ENCODE measurements at regions not wholly inside any gene's neighbourhood (a gene's known extent, or its start where the extent isn't known, plus 50 kb on each side); places are given as distances from the start of the nearest gene placed in this dataset.

DNA sequence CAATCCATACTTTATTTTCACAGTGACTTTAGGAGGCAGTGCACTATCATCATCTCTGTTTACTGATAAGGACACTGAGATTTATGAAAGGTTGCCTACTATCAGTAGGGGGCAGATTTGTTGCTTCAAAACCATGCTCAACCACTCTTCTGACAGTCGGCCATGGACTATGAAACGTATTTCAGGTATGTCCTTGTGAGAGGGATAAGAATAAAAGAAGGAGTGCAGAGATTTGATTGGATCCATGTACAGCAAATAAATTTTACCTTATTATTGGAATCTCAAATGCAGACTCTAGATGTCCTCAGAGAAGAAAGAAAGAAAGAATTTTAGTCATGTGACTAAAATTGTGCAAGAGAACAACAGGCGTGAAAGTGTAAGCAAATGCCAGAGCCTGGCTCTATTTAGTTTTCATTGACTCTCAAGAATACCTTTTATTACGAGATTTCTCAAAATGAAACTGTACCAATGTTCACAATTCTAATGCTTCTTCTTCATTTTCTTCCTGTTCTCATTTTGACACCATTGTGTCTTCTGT is 296.6 kb upstream of the RASA1 start:
- POLR2A ChIA-PET = no interaction called here
- Histone ChIP-seq H3K4me1 (ENCODE audit: control insufficient read depth in 2 of 2, insufficient read depth in 2 of 2, low read length in 2 of 2) (no peaks in the 10 kb centered on the region), H4K20me1 (ENCODE audit: control insufficient read depth, insufficient read depth, low read length, poor library complexity, severe bottlenecking) (no peaks in the 10 kb centered on the region), H3K27ac (ENCODE audit: low read length in 2 of 2) (no peak overlapping the region), H3K27me3 (replicated peaks in 1 of 4; ENCODE audit: control extremely low read depth in 1 of 4, control insufficient read depth in 3 of 4, insufficient read depth in 4 of 4, low read length in 3 of 4) (peaks cover 0 to 13% (median 2%) of the 10 kb centered on the region in 4 experiments), H3K4me3 (ENCODE audit: control extremely low read depth in 1 of 5, extremely low read depth in 1 of 5, insufficient read depth in 1 of 5, low read depth in 2 of 5, low read length in 4 of 5) (no peak overlapping the region), H3K79me2 (ENCODE audit: control insufficient read depth, insufficient read depth, low read length) (no peaks in the 10 kb centered on the region), H3K36me3 (replicated peaks in 1 of 2; ENCODE audit: control extremely low read depth in 1 of 2, control insufficient read depth in 1 of 2, extremely low read depth in 1 of 2, insufficient read depth in 2 of 2, low read length in 1 of 2) (no peaks in the 10 kb centered on the region), H3K9me3 (ENCODE audit: control extremely low read depth in 1 of 3, control insufficient read depth in 2 of 3, insufficient read depth in 1 of 3, low read length in 2 of 3) (no peaks in the 10 kb centered on the region), H3K9ac (ENCODE audit: low read length) (no peak overlapping the region), H3K4me2 (replicated peaks; ENCODE audit: low read depth, low read length, poor library complexity, severe bottlenecking) (no peak overlapping the region), H2AFZ (ENCODE audit: insufficient read depth, low read depth, low read length, poor library complexity, severe bottlenecking) (peak overlapping the region; percentile 36)
- no peak overlapping the region for H3K27ac Mint-ChIP-seq
- WGBS (ENCODE audit: insufficient coverage) = no CpG with 5 or more reads among the region's 4 CpGs
- H3K9me3 Mint-ChIP-seq (ENCODE audit: insufficient read depth) = no peaks in the 10 kb centered on the region
- intact Hi-C loops (cut with micrococcal nuclease) = loop anchor here (1.0 kb wide), 1 partner anchor 429 kb away; no protein-coding TSS in a partner anchor
- no peak for ATAC-seq (ENCODE audit: low read depth)
- CTCF ChIA-PET = interaction anchor here (0.9 to 1.0 kb wide), 2 partner anchors 429 to 1720 kb away, joined by 3 to 5 read pairs; no protein-coding TSS in a partner anchor
- peaks cover 3% of the 10 kb centered on the region for H3K4me1 Mint-ChIP-seq
- peak; percentile 10 for DNase-seq
- peaks cover 19% of the 10 kb centered on the region for H3K27me3 Mint-ChIP-seq
- H3K4me3 Mint-ChIP-seq = no peak overlapping the region
- no peak for TF ChIP-seq EZH2 (IDR thresholded peaks at IDR 0.05; ENCODE audit: borderline replicate concordance, insufficient read depth, low read depth, low read length, poor library complexity, severe bottlenecking)
- TF ChIP-seq, protein P1, sequence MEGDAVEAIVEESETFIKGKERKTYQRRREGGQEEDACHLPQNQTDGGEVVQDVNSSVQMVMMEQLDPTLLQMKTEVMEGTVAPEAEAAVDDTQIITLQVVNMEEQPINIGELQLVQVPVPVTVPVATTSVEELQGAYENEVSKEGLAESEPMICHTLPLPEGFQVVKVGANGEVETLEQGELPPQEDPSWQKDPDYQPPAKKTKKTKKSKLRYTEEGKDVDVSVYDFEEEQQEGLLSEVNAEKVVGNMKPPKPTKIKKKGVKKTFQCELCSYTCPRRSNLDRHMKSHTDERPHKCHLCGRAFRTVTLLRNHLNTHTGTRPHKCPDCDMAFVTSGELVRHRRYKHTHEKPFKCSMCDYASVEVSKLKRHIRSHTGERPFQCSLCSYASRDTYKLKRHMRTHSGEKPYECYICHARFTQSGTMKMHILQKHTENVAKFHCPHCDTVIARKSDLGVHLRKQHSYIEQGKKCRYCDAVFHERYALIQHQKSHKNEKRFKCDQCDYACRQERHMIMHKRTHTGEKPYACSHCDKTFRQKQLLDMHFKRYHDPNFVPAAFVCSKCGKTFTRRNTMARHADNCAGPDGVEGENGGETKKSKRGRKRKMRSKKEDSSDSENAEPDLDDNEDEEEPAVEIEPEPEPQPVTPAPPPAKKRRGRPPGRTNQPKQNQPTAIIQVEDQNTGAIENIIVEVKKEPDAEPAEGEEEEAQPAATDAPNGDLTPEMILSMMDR (IDR thresholded peaks at IDR 0.05) = peak; percentile 18

- DNase-seq (no peak), ATAC-seq (ENCODE audit: low read depth) (no peak)
- Histone ChIP-seq H2AFZ (ENCODE audit: insufficient read depth, low read depth, low read length, poor library complexity, severe bottlenecking) (no peak overlapping the region), H3K4me2 (replicated peaks; ENCODE audit: low read depth, low read length, poor library complexity, severe bottlenecking) (no peak overlapping the region), H3K4me1 (ENCODE audit: control insufficient read depth in 2 of 2, insufficient read depth in 2 of 2, low read length in 2 of 2) (no peaks in the 10 kb centered on the region), H3K36me3 (replicated peaks in 1 of 2; ENCODE audit: control extremely low read depth in 1 of 2, control insufficient read depth in 1 of 2, extremely low read depth in 1 of 2, insufficient read depth in 2 of 2, low read length in 1 of 2) (no peaks in the 10 kb centered on the region), H3K27ac (ENCODE audit: low read length in 2 of 2) (no peak overlapping the region), H3K9me3 (ENCODE audit: control extremely low read depth in 1 of 3, control insufficient read depth in 2 of 3, insufficient read depth in 1 of 3, low read length in 2 of 3) (no peaks in the 10 kb centered on the region), H3K4me3 (ENCODE audit: control extremely low read depth in 1 of 5, extremely low read depth in 1 of 5, insufficient read depth in 1 of 5, low read depth in 2 of 5, low read length in 4 of 5) (no peak overlapping the region), H3K9ac (ENCODE audit: low read length) (no peak overlapping the region), H3K79me2 (ENCODE audit: control insufficient read depth, insufficient read depth, low read length) (no peaks in the 10 kb centered on the region), H4K20me1 (ENCODE audit: control insufficient read depth, insufficient read depth, low read length, poor library complexity, severe bottlenecking) (no peaks in the 10 kb centered on the region), H3K27me3 (replicated peaks in 1 of 4; ENCODE audit: control extremely low read depth in 1 of 4, control insufficient read depth in 3 of 4, insufficient read depth in 4 of 4, low read length in 3 of 4) (peaks cover 0 to 18% (median 2%) of the 10 kb centered on the region in 4 experiments)
- ChIA-PET POLR2A (no interaction called here), CTCF (no interaction called here)
- H3K27ac Mint-ChIP-seq = no peak overlapping the region
- H3K4me1 Mint-ChIP-seq = peaks cover 3% of the 10 kb centered on the region
- H3K9me3 Mint-ChIP-seq (ENCODE audit: insufficient read depth) = no peaks in the 10 kb centered on the region
- WGBS (ENCODE audit: insufficient coverage) = 100% methylated on average over 1 of the region's 1 CpG
- peaks cover 27% of the 10 kb centered on the region for H3K27me3 Mint-ChIP-seq
- H3K4me3 Mint-ChIP-seq = no peak overlapping the region
- intact Hi-C loops (cut with micrococcal nuclease) = no loop called here
- TF ChIP-seq, protein P1 (IDR thresholded peaks at IDR 0.05) = no peak
- TF ChIP-seq EZH2 (IDR thresholded peaks at IDR 0.05; ENCODE audit: borderline replicate concordance, insufficient read depth, low read depth, low read length, poor library complexity, severe bottlenecking) = no peak
Measured at GRCh38 chr5:86974955-86975354, 292.7 kb upstream of the RASA1 start.

All from B cell (primary cell).